ENCODE measurements at regions not wholly inside any gene's neighbourhood (a gene's known extent, or its start where the extent isn't known, plus 50 kb on each side); places are given as distances from the start of the nearest gene placed in this dataset.

DNA sequence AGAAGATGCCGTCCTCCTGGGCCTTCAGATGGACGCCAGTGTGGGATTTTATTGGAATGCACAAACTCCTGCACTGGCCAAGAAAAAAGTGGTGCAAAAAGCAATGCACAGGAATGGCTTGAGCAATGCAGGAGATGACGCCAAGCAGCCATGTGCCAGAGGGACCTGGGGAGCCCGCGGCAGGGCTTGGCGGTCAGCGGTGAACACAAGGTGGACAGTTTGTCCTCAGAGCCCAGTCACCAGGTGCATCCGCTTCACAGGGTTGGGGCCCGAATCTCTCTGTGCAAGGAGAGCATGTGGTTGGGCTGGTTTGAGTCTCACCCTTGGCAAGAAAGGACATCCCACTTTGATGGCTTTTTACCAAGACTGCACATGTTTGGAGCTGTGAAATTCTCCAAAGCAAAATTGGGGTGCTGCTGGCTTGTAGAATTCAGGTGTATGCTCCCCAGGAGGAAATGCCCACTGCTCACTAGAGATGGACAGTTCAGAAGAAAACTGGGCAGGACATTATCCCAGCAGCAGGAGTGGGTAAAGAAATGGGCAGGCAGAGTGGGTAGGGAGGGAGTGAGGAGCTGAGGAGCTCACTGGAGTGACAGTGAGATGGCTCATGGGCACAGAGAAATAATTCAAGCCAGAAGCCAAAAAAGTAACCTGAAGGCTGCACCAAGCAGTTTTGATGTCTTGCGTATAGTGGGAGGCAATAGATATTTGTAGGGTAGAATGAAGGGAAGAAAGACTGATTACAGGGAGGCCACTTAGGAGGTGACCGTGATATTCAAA is 463.9 kb downstream of the MTRR start:
- no peaks in the 10 kb centered on the region for H3K79me2 ChIP-seq (ENCODE audit: control insufficient read depth, low read length)
- H3F3A ChIP-seq (ENCODE audit: control insufficient read depth, insufficient read depth), result no peaks in the 10 kb centered on the region
- no peak overlapping the region for H3K4me2 ChIP-seq (ENCODE audit: low read length)
- H3K4me1 ChIP-seq (ENCODE audit: control insufficient read depth, low read length), result no peaks in the 10 kb centered on the region
- no peak overlapping the region for H3K27ac ChIP-seq (ENCODE audit: low read depth, low read length)
- H3K9me2 ChIP-seq (replicated peaks; ENCODE audit: control insufficient read depth, low read length), result no peaks in the 10 kb centered on the region
- H3K27me3 ChIP-seq (ENCODE audit: control insufficient read depth, low read length), result no peaks in the 10 kb centered on the region
- no peaks in the 10 kb centered on the region for H3K9me3 ChIP-seq (ENCODE audit: control insufficient read depth, insufficient read depth, low read length)
- H4K20me1 ChIP-seq (ENCODE audit: control insufficient read depth, insufficient read depth, low read depth, low read length), result no peaks in the 10 kb centered on the region
- no peak overlapping the region for H3K4me3 ChIP-seq (ENCODE audit: low read length)
- TF ChIP-seq, protein P1, sequence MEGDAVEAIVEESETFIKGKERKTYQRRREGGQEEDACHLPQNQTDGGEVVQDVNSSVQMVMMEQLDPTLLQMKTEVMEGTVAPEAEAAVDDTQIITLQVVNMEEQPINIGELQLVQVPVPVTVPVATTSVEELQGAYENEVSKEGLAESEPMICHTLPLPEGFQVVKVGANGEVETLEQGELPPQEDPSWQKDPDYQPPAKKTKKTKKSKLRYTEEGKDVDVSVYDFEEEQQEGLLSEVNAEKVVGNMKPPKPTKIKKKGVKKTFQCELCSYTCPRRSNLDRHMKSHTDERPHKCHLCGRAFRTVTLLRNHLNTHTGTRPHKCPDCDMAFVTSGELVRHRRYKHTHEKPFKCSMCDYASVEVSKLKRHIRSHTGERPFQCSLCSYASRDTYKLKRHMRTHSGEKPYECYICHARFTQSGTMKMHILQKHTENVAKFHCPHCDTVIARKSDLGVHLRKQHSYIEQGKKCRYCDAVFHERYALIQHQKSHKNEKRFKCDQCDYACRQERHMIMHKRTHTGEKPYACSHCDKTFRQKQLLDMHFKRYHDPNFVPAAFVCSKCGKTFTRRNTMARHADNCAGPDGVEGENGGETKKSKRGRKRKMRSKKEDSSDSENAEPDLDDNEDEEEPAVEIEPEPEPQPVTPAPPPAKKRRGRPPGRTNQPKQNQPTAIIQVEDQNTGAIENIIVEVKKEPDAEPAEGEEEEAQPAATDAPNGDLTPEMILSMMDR (IDR thresholded peaks at IDR 0.05; ENCODE audit: low read depth, low read length, poor library complexity, severe bottlenecking), result no peak
- no peak for TF ChIP-seq EZH2phosphoT487 (IDR thresholded peaks at IDR 0.05; ENCODE audit: borderline replicate concordance, low read length)
- H3K36me3 ChIP-seq (ENCODE audit: control insufficient read depth, low read length), result no peaks in the 10 kb centered on the region

DNA sequence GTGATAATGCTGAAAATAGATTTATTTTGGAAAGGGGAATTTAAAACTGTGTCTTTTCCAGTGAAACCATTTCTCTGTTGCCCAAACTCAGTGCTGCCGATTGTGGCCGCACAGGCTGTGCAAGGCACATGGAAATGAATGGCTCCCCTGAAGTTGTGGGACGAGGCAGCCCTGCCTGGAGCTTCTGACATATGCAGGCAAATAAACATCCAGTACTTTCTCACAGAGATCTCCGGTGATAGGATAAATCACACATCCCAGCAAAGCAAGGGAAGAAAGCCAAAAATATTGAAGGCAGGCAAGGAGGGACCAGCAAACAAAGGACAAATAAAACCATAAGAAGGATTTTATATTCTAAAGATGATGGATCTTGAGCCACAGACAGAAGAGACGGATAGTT is 464.5 kb downstream of the MTRR start:
- H3K4me2 ChIP-seq (ENCODE audit: low read length), result no peak overlapping the region
- H3K27me3 ChIP-seq (ENCODE audit: control insufficient read depth, low read length), result no peaks in the 10 kb centered on the region
- H3K9me2 ChIP-seq (replicated peaks; ENCODE audit: control insufficient read depth, low read length), result no peaks in the 10 kb centered on the region
- no peaks in the 10 kb centered on the region for H3K4me1 ChIP-seq (ENCODE audit: control insufficient read depth, low read length)
- H3F3A ChIP-seq (ENCODE audit: control insufficient read depth, insufficient read depth), result no peaks in the 10 kb centered on the region
- H3K9me3 ChIP-seq (ENCODE audit: control insufficient read depth, insufficient read depth, low read length), result no peaks in the 10 kb centered on the region
- no peaks in the 10 kb centered on the region for H3K79me2 ChIP-seq (ENCODE audit: control insufficient read depth, low read length)
- no peak overlapping the region for H3K4me3 ChIP-seq (ENCODE audit: low read length)
- no peaks in the 10 kb centered on the region for H3K36me3 ChIP-seq (ENCODE audit: control insufficient read depth, low read length)
- H3K27ac ChIP-seq (ENCODE audit: low read depth, low read length), result no peak overlapping the region
- no peak for TF ChIP-seq EZH2phosphoT487 (IDR thresholded peaks at IDR 0.05; ENCODE audit: borderline replicate concordance, low read length)
- TF ChIP-seq, protein P1 (IDR thresholded peaks at IDR 0.05; ENCODE audit: low read depth, low read length, poor library complexity, severe bottlenecking), result no peak
- H4K20me1 ChIP-seq (ENCODE audit: control insufficient read depth, insufficient read depth, low read depth, low read length), result no peaks in the 10 kb centered on the region

DNA sequence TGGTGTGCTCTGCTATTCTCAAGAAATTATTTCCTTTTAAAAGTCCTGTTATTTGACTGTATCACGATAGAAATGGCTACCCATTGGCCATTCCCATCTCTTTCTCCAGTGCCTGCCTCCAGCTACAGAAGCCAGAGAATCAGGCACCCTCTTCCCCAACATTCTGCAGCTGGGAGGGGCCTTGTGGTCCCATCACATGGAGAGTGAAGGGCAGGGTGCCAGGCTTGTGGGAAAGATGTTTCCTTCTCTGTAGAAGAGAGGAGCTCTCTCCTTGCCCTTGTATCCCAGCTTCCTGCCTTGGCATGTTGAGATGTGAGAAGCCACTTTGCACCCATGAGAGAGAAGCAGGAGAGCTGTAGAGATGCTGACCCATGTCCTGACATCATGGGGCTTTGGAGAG is 465.0 kb downstream of the MTRR start:
- H4K20me1 ChIP-seq (ENCODE audit: control insufficient read depth, insufficient read depth, low read depth, low read length), result no peaks in the 10 kb centered on the region
- H3K4me1 ChIP-seq (ENCODE audit: control insufficient read depth, low read length), result no peaks in the 10 kb centered on the region
- H3K4me3 ChIP-seq (ENCODE audit: low read length), result no peak overlapping the region
- no peaks in the 10 kb centered on the region for H3K36me3 ChIP-seq (ENCODE audit: control insufficient read depth, low read length)
- no peak overlapping the region for H3K4me2 ChIP-seq (ENCODE audit: low read length)
- no peak for TF ChIP-seq EZH2phosphoT487 (IDR thresholded peaks at IDR 0.05; ENCODE audit: borderline replicate concordance, low read length)
- TF ChIP-seq, protein P1 (IDR thresholded peaks at IDR 0.05; ENCODE audit: low read depth, low read length, poor library complexity, severe bottlenecking), result no peak
- H3K27ac ChIP-seq (ENCODE audit: low read depth, low read length), result no peak overlapping the region
- no peaks in the 10 kb centered on the region for H3K79me2 ChIP-seq (ENCODE audit: control insufficient read depth, low read length)
- no peaks in the 10 kb centered on the region for H3K9me3 ChIP-seq (ENCODE audit: control insufficient read depth, insufficient read depth, low read length)
- H3K27me3 ChIP-seq (ENCODE audit: control insufficient read depth, low read length), result no peaks in the 10 kb centered on the region
- no peaks in the 10 kb centered on the region for H3F3A ChIP-seq (ENCODE audit: control insufficient read depth, insufficient read depth)
- H3K9me2 ChIP-seq (replicated peaks; ENCODE audit: control insufficient read depth, low read length), result no peaks in the 10 kb centered on the region
